SK-N-SH (cell line): ENCODE measurements at regions not wholly inside any gene's neighbourhood (a gene's known extent, or its start where the extent isn't known, plus 50 kb on each side); places are given as distances from the start of the nearest gene placed in this dataset.

Source experiments
- EP300 ChIP-seq, 2 experiments: IDR thresholded peaks; 2 replicates each; pipeline versions ENCODE4 v1.4.0 to v1.6.1; 2012; ENCODE audit warnings: borderline replicate concordance in 1 of 2, low read depth in 1 of 2, low read length in 1 of 2
- FOXJ3 ChIP-seq: sonication (generic); formaldehyde crosslinking; IDR thresholded peaks from 2 replicates; pipeline ENCODE4 v1.5.1; 2020; ENCODE audit warnings: mild to moderate bottlenecking, missing genetic modification reagents
- MXI1 ChIP-seq: IDR thresholded peaks from 2 replicates; pipeline ENCODE4 v1.6.1; 2012; ENCODE audit warnings: mild to moderate bottlenecking, low read depth, low read length, improper control_type of control experiment
- YY1 ChIP-seq: IDR thresholded peaks from 2 replicates; pipeline ENCODE4 v1.4.0; 2012; ENCODE audit warnings: low read depth, mild to moderate bottlenecking
- TF ChIP-seq, protein P1 (sequence below): IDR thresholded peaks from 2 replicates; pipeline ENCODE4 v1.4.0; 2012; ENCODE audit warnings: low read depth
- TF ChIP-seq, protein P2 (sequence below): fragments of 200-600 bp; sonication (generic); IDR thresholded peaks from 2 replicates; pipeline ENCODE4 v1.6.1; 2017; ENCODE audit warnings: antibody characterized with exemption, mild to moderate bottlenecking, moderate library complexity

DNA sequence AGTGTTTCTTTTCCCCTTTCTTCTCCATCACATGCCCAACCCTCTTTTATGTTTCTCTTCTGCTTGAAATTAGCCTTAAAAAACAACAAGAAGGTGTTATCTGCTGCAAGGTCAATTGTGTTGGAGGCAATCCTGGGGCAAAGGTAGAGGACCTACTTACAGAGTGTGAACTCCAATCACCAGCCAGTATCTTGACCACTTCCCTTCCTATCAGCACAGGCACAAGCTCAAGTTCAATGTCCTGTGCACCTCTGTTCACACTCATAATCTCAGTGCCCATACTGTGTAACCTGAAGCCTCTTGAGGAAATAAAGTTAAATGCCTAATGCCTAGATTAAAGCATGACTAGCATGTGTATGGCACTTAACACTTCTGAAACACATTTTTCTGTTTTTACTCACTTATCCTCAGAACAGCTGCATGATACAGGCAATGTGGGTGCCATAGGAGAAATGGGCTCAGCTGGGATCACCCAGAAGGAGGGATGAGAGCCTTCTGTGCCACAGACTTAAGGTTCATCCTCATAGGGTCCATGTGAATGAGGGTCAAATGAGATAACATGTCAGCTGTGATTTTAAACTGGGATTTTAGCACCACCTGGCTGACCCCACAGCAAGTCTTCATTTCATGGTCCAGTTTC, 701.5 kb downstream of the BCL11A start:
- TF ChIP-seq, protein P1, sequence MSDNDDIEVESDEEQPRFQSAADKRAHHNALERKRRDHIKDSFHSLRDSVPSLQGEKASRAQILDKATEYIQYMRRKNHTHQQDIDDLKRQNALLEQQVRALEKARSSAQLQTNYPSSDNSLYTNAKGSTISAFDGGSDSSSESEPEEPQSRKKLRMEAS, result no peak
- TF ChIP-seq, protein P2, sequence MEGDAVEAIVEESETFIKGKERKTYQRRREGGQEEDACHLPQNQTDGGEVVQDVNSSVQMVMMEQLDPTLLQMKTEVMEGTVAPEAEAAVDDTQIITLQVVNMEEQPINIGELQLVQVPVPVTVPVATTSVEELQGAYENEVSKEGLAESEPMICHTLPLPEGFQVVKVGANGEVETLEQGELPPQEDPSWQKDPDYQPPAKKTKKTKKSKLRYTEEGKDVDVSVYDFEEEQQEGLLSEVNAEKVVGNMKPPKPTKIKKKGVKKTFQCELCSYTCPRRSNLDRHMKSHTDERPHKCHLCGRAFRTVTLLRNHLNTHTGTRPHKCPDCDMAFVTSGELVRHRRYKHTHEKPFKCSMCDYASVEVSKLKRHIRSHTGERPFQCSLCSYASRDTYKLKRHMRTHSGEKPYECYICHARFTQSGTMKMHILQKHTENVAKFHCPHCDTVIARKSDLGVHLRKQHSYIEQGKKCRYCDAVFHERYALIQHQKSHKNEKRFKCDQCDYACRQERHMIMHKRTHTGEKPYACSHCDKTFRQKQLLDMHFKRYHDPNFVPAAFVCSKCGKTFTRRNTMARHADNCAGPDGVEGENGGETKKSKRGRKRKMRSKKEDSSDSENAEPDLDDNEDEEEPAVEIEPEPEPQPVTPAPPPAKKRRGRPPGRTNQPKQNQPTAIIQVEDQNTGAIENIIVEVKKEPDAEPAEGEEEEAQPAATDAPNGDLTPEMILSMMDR, result no peak
- TF ChIP-seq YY1 (no peak), MXI1 (no peak), FOXJ3 (CRISPR knock-in tag) (no peak), EP300 (IDR thresholded peaks at IDR 0.05; ENCODE audit: borderline replicate concordance in 1 of 2, low read depth in 1 of 2, low read length in 1 of 2) (no peak)
